ENCODE measurements at regions not wholly inside any gene's neighbourhood (a gene's known extent, or its start where the extent isn't known, plus 50 kb on each side); places are given as distances from the start of the nearest gene placed in this dataset.

DNA sequence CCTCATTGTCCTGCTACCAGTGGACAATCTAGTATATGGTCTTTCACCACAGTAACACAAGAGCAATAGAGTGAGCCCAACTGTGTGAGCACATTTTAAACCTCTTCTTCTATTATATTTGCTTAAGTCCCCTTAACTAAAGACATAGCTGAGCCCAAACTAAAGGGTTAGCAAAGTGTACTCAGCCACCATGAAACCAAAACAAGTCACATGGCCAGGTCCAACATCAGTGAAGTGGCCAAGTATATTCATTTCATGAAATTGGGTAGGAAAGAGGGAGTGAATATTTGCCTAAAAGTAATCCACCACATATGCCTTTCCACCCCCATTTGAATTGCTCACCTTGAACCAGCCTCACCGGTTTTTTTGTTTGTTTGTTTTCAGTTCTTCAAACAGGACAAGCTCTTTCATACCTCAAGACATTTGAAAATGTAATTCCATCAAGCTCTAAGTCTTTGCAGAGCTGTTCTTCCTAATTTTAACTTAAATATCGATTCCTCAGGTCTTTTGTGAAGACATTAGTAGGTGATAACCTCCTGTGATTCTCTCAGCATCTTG, 327.0 kb upstream of the SEMA6D start:
- no peak for DNase-seq (ENCODE audit: low read depth in 2 of 2, low spot score in 1 of 2)

DNA sequence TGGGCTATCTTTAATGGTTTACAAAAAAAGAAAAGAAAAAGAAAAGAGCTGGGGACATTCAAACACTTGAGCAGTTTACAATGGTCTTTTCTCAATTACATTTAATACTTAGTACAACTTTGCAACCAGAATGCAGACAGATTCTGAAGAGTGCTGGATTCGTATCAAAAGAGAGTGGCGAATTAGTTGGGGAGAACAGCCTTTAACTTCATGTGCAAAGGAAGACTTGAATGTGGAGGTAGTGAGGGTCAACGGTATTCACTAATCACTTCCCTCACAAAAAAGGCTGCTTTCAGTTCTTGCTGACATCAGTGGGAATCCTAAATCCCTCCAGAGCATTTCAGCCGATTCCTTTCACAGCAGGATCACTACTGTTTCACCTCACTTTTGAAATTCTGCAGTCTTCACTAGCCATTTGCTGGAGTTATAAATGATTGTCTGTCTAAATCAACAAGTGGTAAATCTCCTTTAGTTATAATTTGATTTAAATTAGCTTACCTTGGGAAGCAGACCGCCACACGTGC, 323.0 kb upstream of the SEMA6D start:
- no peak for DNase-seq (ENCODE audit: low read depth in 2 of 2, low spot score in 1 of 2)

- DNase-seq (ENCODE audit: low read depth in 2 of 2, low spot score in 1 of 2), result no peak
These were observed 322.2 kb upstream of the SEMA6D start for GRCh38 chr15:47395076-47395475.

GRCh38 chr15:47397655-47398054, 319.6 kb upstream of the SEMA6D start:
- DNase-seq (ENCODE audit: low read depth in 2 of 2, low spot score in 1 of 2), result no peak

DNA sequence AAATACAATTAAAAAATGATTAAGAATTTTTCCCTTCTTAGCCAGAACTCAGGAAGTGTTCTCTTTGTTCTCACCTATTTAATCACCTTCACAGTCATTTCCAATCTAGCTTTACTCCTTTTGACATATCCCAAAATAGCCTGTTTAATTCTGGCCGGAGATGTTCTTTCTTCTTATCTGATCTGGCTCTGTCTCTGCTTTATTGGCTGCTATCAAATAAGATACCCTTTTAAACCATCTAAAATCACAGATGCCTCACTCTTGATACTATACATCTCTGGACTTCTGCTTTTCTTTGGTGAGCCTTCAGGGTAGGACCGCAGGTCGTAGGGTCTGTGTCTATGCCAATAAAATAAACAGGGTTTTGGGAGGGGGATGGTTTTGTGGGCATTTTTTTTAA, 319.2 kb upstream of the SEMA6D start:
- no peak for DNase-seq (ENCODE audit: low read depth in 2 of 2, low spot score in 1 of 2)

DNA sequence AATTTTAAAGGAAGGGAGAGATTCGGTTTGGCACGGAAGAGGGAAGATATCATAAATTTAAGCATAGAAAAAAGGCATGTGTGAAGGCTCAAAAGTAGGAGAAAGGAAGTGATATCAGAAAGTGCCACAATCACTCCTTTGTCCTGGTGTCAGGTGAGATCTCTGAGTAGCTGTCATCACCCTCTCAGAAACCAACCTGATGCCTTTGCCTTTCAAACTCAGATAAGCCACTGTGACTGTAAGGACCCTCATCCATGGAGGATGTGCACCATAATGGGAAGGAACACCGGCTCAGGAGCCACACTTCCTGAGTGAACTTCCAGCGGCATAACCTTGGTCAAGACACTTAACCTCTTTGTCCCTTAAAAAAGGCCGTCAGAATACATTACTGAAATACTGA, 318.7 kb upstream of the SEMA6D start:
- no peak for DNase-seq (ENCODE audit: low read depth in 2 of 2, low spot score in 1 of 2)

DNA sequence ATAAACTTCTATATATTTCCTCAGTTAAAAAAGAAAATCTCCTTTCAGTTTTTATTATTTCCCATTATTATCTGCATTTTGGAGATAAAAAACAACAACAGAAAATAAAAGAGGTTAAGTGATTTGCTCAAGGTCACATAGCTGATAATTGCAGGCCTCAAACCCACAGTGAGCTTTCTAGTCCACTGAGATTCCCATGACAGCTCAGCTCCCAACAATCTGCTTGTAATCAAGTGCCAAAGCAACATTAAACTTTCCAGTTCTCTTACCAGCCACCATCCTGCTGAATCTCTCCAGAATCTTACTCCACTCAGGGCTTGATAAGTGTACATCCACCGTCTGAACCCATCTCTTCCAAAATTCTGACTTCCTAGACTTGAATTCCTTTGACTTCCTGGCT, 318.2 kb upstream of the SEMA6D start:
- DNase-seq (ENCODE audit: low read depth in 2 of 2, low spot score in 1 of 2), result no peak

DNA sequence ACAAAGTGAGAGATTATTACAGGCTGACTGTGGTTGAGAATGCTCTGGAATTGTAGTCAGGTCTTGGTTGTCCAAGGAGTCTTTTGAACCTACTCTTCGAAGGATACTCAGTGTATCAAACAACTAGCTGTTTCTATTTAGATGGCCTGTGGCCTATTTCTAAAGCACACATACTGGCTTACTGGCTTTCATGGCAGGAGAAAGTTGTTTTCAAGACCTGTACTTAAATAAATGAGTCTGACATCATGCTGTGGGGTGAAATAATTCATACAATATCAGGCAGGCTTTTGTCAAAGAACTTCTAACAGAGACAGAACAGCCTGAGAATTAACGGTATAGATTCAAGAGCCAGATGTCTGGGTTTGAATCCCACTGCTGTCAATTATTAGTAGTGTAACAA, 316.7 kb upstream of the SEMA6D start:
- DNase-seq (ENCODE audit: low read depth in 2 of 2, low spot score in 1 of 2), result no peak

- DNase-seq (ENCODE audit: low read depth in 2 of 2, low spot score in 1 of 2), result no peak
These were observed 315.9 kb upstream of the SEMA6D start for GRCh38 chr15:47401427-47401826.

DNA sequence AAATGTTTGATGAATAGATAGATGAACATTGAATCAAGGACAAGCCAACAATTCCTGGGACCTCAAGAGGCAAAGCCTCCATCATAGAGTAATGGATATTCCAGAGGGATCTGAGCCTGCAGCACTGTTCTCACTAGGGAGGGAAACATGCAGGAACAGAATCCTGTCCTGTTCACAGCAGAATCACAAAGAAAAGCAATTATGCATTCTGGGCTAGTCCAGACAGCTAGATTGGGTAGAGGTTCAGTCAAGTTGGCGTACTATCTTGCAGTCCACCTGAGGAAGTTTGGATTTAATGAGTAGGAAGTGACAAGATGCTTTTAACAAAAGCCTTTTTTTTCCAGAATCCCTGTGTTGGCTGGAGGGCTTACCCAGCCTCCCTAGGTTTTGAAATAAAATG, 314.5 kb upstream of the SEMA6D start:
- no peak for DNase-seq (ENCODE audit: low read depth in 2 of 2, low spot score in 1 of 2)

- no peak for DNase-seq (ENCODE audit: low read depth in 2 of 2, low spot score in 1 of 2)
These were observed 312.4 kb upstream of the SEMA6D start for GRCh38 chr15:47404877-47405276.

GRCh38 chr15:47405365-47406162, 311.7 kb upstream of the SEMA6D start:
- no peak for DNase-seq (ENCODE audit: low read depth in 2 of 2, low spot score in 1 of 2)

DNA sequence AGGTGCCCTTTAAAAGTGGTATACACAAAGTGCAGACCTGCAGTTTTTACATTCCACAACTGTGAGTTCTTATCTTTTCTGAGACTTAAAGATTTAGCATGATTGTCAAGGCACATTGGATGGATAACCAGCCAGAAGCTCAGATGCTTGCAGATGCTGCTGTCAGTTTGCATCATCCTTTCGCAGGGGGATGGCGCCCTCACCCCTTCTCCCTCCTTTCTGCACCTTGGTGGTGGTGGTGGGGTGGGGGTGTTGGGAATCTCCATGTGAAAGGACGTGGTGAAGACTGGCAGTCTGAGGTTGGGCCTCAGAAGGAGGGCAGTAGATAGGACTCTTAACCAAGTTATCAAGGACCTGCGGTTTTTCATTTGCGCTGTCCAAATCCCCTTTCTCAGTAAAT, 309.6 kb upstream of the SEMA6D start:
- no peak for DNase-seq (ENCODE audit: low read depth in 2 of 2, low spot score in 1 of 2)

DNA sequence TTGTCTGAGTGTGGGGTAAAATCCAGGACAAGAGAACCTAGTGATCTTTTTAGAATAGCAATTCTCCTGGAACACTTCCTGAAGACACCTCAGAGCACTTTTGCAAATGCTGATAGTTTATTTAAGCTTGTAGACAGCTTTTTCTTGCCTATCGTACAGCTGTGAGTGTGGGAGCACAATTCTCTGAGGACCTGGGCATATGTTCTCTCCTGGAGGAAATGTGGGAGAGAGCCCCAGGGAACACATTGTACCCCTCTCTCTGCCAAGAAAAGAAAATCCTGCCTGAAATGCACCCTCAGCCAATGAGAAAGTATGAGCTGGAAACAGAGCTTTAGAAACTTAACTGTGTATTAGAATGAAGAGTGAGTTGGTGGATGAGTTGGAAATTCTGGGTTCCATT, 308.3 kb upstream of the SEMA6D start:
- no peak for DNase-seq (ENCODE audit: low read depth in 2 of 2, low spot score in 1 of 2)

DNA sequence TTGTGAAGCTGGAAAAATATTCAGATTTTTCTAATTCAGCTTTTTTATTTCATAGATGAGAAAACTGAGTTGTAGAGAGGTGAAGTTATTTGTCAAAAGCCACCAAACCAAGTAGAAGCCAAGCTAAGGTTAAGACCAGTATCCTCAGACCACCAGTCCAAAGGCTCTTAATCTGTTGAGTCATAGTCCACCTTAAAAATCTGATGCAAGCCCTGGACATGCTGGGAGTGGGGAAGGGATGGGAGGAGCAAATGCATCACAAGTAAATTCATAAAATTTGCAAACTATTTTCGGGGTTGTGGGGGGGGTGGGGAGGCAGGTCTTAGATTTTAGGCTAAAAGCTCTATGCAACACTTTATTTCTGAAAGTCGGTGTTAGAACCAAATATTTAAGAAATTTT, 307.7 kb upstream of the SEMA6D start:
- DNase-seq (ENCODE audit: low read depth in 2 of 2, low spot score in 1 of 2), result no peak

DNA sequence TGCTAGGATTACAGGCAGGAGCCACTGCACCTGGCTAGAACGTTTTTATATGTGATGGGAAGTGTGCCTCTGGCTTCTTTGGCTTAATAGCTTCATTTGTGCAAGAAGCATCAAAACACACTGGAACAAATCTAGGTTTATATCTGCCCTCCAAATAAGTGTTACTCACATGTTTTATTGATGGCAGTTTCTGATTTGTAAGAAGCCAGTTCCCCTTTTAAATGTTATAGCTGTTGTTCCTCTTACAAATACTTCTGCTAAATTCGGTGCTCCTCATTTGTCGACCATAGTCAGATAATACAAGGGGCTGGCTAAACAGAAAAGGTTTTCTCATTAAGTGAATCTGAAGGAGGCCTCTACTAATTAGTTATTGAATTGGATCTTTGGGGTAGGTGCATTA, 307.1 kb upstream of the SEMA6D start:
- DNase-seq (ENCODE audit: low read depth in 2 of 2, low spot score in 1 of 2), result no peak

GRCh38 chr15:47411733-47412132, 305.6 kb upstream of the SEMA6D start:
- no peak for DNase-seq (ENCODE audit: low read depth in 2 of 2, low spot score in 1 of 2)

DNA sequence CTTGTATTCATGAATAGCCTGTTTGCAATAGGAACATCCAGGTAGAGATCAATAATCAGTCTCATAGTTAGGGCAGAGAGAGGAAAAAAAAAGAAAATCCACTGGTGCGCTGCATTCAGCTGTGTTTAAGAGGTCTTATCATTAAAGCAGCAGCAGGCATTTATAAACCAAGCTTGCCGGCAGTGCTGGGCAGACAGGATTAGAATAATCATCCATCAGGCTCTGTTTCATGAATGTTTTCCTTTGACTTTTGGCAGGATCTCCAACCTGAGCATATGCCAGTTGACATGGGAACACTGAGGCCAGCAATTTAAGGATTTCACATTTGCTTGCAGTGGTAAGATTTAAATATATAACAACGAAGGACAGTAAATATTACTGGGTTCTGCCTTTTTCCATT, 305.2 kb upstream of the SEMA6D start:
- DNase-seq (ENCODE audit: low read depth in 2 of 2, low spot score in 1 of 2), result no peak

GRCh38 chr15:47412802-47413201, 304.5 kb upstream of the SEMA6D start:
- DNase-seq (ENCODE audit: low read depth in 2 of 2, low spot score in 1 of 2), result no peak

- DNase-seq (ENCODE audit: low read depth in 2 of 2, low spot score in 1 of 2), result no peak
These were observed 303.1 kb upstream of the SEMA6D start for GRCh38 chr15:47414207-47414606.

GRCh38 chr15:47415539-47415971, 301.8 kb upstream of the SEMA6D start:
- DNase-seq (ENCODE audit: low read depth in 2 of 2, low spot score in 1 of 2), result no peak

DNA sequence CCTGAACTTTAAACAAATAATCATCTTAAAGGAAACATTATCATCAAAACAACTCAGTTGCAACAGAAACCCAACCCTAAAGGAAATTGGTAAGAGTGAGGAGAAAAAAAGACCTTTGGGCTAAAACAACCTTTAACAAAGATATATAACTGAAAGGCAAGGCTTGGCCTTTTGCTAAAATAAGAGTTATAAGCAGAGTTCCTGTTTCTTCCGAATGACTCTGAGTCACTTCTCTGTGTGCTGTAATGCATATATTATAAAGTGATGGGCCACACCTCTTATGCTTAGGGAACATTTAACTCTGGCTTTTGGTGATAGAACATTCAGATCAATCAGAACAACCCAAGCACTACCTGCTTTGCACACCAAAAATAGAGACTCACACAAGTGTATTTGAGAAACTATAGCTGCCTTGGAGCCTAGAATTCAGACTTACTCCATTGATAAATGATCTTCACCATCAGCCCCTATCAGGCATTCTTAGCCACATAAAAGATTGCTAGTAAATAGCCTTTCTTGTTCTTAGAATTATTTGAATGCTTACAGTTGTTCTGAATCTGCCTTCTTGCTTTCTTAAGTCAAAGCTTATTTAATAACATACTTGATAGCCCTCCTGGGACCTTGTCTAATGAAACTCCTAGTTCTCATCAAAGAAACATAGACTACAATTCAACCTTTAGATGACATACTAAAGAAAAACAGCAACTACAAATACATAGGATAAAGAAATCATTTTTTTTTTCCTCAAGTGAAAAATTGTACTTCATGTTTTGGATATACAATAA, 294.2 kb upstream of the SEMA6D start:
- DNase-seq (ENCODE audit: low read depth in 2 of 2, low spot score in 1 of 2), result no peak
